ENCODE measurements at regions not wholly inside any gene's neighbourhood (a gene's known extent, or its start where the extent isn't known, plus 50 kb on each side); places are given as distances from the start of the nearest gene placed in this dataset.

GRCh38 chr2:41686156-41686555, 361.7 kb upstream of the PKDCC start:
- no peak for DNase-seq (ENCODE audit: low read depth in 2 of 2)

- no peak for DNase-seq (ENCODE audit: low read depth in 2 of 2)
These were observed 356.3 kb upstream of the PKDCC start for GRCh38 chr2:41691561-41691960.

DNA sequence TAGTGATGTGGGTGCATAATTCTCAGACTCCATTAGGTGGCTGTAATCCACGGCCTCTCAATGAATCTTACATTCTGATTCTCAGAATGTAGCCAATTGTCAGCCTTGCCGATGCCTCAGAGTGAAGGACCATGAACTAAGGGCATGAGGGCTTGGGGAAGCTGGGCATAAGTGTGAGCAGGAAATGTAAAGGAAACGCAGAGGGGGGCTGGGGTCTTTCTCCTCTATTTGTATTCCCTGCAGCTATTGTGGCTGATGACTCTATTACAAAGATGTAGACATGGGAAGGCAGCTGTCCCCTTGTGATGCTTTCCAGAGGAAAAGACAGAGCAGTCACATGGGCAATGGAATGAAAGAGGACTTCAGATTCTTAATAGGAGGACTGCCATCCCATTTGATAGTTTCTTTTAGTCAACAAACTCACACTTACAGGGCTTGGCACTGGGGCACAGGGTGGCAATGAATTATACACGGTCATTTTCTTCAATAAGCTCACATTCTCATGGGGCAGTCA, 353.2 kb upstream of the PKDCC start:
- no peak for DNase-seq (ENCODE audit: low read depth in 2 of 2)

DNA sequence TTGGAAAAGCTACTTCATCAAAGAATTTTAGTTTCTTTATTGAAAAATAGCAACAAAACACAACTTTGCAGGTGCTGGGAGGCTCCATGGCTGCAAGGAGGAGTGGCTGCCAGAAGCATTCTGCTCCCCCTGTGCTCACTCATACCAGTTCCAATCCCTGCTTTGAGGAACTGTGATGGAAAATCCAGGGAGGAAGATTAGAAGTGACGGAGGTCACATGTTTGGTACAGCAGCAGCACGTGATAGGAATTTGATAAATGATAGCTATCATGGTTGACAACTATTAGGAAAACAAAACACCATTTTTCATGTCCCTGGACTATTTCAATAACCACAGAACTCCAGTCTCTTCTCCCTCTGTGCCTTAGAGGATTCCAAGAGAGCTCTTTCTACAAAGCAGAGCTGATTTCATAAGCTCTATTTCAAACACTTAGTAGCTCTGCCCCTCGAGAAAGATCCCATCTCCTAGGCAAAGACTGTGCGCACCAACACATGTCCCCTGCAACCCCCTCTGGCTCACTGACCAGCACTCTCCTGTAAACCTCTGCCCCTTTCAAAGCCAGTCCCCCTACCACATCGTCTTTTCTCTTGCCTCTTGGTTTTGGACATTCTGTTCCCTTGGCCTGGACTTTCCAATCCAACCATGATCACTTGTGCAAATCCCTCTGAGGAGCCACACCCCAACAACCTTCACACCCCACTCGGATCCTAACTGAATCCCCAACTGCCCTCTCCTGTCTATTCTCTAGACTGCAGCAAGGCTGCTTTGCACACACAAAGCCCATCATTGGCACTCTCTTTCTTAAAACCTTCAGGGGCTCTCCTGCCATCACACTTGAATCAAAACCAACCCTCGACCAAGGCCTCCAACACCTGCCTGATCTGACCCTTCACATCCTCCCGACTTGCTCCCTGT, 352.4 kb upstream of the PKDCC start:
- no peak for DNase-seq (ENCODE audit: low read depth in 2 of 2)

DNA sequence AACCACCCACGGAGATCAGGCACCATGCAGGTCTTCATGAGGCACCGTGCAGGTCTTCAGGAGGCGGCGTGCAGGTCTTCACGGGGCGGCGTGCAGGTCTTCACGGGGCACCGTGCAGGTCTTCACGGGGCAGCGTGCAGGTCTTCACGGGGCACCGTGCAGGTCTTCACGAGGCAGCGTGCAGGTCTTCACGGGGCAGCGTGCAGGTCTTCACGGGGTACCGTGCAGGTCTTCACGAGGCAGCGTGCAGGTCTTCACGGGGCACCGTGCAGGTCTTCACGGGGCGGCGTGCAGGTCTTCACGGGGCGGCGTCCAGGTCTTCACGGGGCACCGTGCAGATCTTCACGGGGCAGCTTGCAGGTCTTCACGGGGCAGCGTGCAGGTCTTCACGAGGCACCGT, 350.4 kb upstream of the PKDCC start:
- DNase-seq (ENCODE audit: low read depth in 2 of 2): no peak

DNA sequence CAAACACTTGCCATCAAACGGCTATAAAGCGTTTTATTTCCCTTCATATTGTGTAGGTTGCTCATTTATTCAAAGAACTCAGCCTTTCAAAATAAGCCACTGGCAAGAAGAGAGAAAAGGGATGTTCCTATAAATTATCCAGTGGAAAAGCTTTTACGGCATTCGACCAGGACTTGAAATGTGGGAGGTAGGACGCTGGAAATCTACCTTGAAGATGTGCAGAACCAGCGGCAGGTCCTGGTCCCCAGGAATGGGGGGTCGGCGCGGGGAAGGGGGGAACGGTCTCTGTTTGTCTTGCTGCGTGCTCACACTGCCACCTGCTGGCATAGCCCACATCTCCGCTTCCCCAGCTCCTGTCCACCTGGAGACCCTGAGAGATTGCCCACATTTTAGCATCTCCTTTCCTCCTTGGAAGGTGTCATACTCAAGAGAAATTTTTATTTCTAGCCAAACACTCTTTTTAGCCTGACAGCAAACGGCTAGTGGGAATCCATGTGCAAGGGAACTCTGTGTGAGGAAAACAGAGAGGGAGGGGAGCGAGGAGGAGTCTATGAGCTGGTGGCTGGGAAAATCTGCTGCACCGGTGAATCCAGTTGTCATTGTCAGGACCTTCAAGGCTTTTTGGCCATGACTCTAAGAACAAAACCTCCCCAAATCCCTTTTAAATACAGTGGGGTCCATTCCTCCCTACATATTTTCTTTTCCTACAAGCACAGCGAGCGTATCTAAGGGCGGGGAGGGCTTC, 349.0 kb upstream of the PKDCC start:
- DNase-seq (ENCODE audit: low read depth in 2 of 2): no peak

- DNase-seq (ENCODE audit: low read depth in 2 of 2): no peak
These were observed 346.6 kb upstream of the PKDCC start for GRCh38 chr2:41701231-41701630.

GRCh38 chr2:41703123-41703522, 344.7 kb upstream of the PKDCC start:
- no peak for DNase-seq (ENCODE audit: low read depth in 2 of 2)

DNA sequence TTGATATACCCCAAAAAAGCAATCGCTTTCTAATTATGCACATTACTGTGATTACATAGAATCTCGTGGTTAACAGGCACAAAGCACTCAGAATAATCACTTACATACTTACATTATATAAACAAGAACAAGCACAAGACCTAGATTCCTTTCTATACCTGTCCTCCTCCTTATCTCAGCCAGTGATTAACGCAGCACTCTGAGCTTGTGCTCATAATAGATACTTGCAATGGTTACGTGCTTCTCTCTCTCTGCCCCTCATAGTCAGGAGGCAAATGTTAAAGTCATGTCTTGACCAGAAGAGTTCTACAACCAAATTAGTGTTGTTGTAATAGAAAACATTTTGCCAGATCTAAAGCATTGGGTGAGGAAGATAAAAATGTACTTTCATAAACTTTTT, 342.2 kb upstream of the PKDCC start:
- no peak for DNase-seq (ENCODE audit: low read depth in 2 of 2)

- DNase-seq (ENCODE audit: low read depth in 2 of 2): no peak
These were observed 341.5 kb upstream of the PKDCC start for GRCh38 chr2:41706286-41706685.

- no peak for DNase-seq (ENCODE audit: low read depth in 2 of 2)
These were observed 339.9 kb upstream of the PKDCC start for GRCh38 chr2:41707790-41708451.

DNA sequence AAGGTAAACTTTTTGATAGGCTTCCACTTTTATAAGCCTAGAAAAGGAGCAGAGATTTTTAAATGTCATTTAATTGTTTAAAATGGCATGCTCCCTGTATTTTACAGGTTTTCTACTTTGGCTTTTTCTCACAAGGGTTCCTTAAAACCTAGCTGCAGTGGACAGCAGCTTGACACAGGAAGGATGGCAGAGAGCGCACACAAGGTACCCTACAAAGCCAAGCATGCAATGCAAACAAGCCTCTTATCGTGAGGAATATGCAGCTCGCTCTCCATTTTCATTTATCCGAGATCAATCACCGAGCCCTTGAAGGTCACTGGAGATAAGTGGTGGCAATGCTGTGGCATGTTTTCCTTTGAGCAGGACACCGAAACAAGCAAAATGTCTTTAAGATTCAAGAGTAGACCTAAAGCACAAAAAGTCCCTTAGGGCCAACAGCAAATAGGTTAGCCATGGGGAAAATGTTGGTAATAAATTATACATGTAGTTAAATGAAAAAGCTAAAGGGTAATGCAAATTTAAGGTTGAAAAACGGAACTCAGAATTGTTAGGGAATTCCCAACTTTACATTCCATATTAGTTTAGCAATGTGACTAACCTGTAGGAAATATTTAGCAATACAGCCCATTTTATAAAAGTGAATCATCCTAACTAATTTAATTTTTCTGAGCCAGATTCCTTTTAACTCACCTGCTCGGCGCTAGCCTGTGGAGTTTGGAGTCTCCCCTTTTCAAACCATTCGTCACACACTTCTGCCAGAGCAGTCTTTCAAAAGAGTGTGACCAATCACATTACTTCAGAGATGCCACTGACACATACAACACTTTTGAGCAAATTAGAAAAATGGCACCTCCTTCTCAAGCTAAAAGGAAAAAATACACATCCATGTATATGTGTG, 337.9 kb upstream of the PKDCC start:
- no peak for DNase-seq (ENCODE audit: low read depth in 2 of 2)

DNA sequence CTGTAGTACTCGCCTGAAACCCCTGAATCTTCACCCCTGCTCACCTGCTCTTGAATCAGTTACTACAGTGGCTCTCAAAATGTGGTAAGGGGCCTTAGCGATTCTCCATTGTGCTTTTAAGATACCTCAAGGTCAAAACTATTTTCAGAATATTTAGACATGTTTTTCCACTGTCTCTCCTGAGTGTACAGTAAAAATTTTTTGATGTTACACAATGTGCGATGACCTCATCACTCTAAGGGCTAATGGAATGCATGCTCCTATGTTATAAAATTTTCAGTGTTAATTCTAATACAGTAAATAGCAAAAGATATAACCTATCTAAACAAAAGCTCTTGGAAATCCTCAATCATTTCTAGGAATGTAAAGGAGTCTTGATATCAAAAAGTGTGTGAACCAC, 336.9 kb upstream of the PKDCC start:
- no peak for DNase-seq (ENCODE audit: low read depth in 2 of 2)

DNA sequence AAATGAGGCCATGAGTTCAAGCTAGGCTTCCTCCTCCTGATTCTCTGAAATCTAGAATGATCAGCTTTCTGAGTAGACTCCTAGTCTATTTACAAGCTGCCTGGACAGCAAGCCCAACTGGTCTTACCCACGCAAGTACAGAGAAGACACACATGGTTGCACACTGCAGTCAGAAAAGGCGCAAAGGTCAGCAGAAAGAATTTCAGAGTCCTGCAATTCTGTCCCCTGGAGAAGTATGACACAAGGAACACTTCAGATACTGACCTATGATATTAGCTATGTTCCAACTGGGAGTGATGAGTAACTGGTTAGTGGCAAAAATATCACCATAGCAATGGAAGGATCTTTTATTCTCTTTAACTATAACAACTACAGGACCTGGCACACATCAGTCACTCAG, 336.1 kb upstream of the PKDCC start:
- no peak for DNase-seq (ENCODE audit: low read depth in 2 of 2)

DNA sequence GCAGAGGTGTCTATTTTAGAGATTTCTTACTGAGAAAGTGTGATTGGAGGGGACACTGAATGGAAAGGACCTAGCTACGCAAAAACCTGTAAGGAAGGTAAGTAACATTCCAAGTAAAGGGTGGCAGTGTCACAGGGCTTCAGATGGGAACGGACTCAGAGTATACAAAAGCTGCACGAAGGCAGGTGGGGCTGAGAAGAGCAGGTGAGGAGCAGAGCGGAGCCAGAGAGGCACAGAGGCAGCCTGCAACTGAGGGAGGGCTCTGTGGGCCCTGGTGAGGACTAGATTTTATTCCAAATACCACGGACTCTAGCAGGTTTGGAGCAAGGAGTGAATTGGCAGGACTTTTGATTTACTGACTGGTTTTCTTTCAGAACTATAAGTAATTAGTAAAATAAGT, 331.3 kb upstream of the PKDCC start:
- no peak for DNase-seq (ENCODE audit: low read depth in 2 of 2)

DNA sequence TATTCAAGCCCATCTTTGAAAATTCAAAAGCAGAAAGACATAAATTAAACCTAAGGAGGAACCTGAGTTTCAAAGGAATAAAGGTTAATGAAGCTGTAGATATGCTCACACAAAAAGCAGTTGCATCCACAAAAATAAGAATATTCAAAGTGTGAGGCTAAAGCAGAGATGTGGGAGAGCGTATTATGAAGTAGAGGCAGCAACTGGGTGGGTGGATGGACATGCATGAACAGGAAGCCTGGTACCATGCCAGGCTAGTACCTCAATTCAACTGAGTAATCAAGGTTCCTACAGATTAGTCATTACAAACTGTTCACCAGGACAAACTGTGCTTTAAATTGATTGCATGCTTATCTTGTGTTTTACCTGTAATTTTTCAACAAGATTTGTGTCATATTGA, 330.0 kb upstream of the PKDCC start:
- no peak for DNase-seq (ENCODE audit: low read depth in 2 of 2)

- DNase-seq (ENCODE audit: low read depth in 2 of 2): no peak
These were observed 329.1 kb upstream of the PKDCC start for GRCh38 chr2:41718705-41719104.

GRCh38 chr2:41719756-41720155, 328.1 kb upstream of the PKDCC start:
- DNase-seq (ENCODE audit: low read depth in 2 of 2): no peak

GRCh38 chr2:41720331-41721251, 327.2 kb upstream of the PKDCC start:
- no peak for DNase-seq (ENCODE audit: low read depth in 2 of 2)

DNA sequence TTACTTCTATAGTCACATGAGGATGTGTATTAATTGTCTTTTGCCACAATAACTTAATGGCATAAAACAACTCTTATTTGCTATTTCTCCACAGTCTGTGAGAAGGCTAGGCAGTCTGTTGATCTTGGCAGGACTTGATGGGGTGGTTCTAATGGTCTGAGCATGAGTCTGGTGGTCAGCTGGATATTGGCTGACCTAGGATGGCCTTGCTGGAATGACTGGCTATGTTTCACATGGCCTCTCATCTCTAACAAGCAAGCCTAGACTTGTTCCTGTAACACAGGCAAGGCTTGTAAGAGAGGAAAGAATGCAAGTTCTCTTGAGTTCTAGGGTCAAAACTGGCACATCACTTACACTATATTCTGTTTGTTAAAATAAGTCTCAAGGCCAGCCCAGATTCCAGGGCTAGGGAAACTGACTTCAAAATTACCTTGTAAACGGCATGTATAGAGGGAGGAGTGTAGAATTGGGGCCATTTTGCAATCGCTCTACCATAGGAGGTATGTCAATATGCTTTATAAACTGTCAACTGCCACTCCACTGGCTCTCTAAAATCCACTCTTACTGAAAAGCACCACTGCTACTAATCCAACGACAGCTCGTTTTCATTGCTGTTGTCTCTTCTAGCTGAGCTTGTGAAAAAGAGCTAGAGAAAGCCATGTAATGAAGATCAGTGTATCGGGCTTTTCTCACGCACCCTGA, 325.0 kb upstream of the PKDCC start:
- no peak for DNase-seq (ENCODE audit: low read depth in 2 of 2)
